Urinary bladder (tissue), 3 donors: ENCODE measurements at regions not wholly inside any gene's neighbourhood (a gene's known extent, or its start where the extent isn't known, plus 50 kb on each side); places are given as distances from the start of the nearest gene placed in this dataset.

Source experiments
- DNase-seq: peaks from one replicate; pipeline ENCODE4 v3.0.0-alpha.2; 2015; ENCODE audit errors: extremely low spot score
- H3K27ac ChIP-seq: one replicate; pipeline ENCODE4 v1.5.1; 2013; ENCODE audit warnings: low read depth, mild to moderate bottlenecking, moderate library complexity
- H3K36me3 ChIP-seq: one replicate; pipeline ENCODE4 v1.6.1; 2013; ENCODE audit warnings: mild to moderate bottlenecking, moderate library complexity; ENCODE audit not compliant: insufficient read depth
- H3K4me1 ChIP-seq: one replicate; pipeline ENCODE4 v1.6.1; 2013; ENCODE audit warnings: mild to moderate bottlenecking, moderate library complexity; ENCODE audit not compliant: insufficient read depth
- H3K4me3 ChIP-seq: one replicate; pipeline ENCODE4 v1.5.1; 2013; ENCODE audit warnings: low read depth, low read length
- WGBS: extraction: QIAGEN DNeasy Blood & Tissue Kit; methylation state at CpG from one replicate; pipeline ENCODE4 v1.1.7; 2013; 5-methylcytosine and 5-hydroxymethylcytosine counted together
- donor health status: healthy with polysubstance abuse.
- donor health status: healthy.

- no peaks in the 10 kb centered on the region for H3K36me3 ChIP-seq
- 90% methylated on average over 5 of the region's 5 CpGs for WGBS
These were observed 136.3 kb upstream of the ESR1 start for GRCh38 chr6:151671195-151671594.

GRCh38 chr6:151674578-151674977, 132.9 kb upstream of the ESR1 start:
- H3K36me3 ChIP-seq = no peaks in the 10 kb centered on the region
- 94% methylated on average over 3 of the region's 3 CpGs for WGBS
- H3K4me1 ChIP-seq = no peaks in the 10 kb centered on the region
- no peak for DNase-seq
- H3K27ac ChIP-seq = no peak overlapping the region
- H3K4me3 ChIP-seq = no peak overlapping the region

More at GRCh38 chr6:151671195-151671594, 136.3 kb upstream of the ESR1 start:
- H3K4me1 ChIP-seq = no peaks in the 10 kb centered on the region
- H3K27ac ChIP-seq = no peak overlapping the region
- no peak overlapping the region for H3K4me3 ChIP-seq
- no peak for DNase-seq

- Histone ChIP-seq H3K4me3 (no peak overlapping the region), H3K36me3 (no peaks in the 10 kb centered on the region), H3K27ac (no peak overlapping the region), H3K4me1 (no peaks in the 10 kb centered on the region)
- DNase-seq = no peak
- 63% methylated on average over 8 of the region's 8 CpGs for WGBS
These were observed 131.6 kb upstream of the ESR1 start for GRCh38 chr6:151675746-151676459.

GRCh38 chr6:151676460-151676945, 131.0 kb upstream of the ESR1 start:
- no peak for DNase-seq
- H3K4me3 ChIP-seq = no peak overlapping the region
- H3K4me1 ChIP-seq = no peaks in the 10 kb centered on the region
- no peak overlapping the region for H3K27ac ChIP-seq
- WGBS = 53% methylated on average over 7 of the region's 7 CpGs
- no peaks in the 10 kb centered on the region for H3K36me3 ChIP-seq

GRCh38 chr6:151677404-151677803, 130.1 kb upstream of the ESR1 start:
- WGBS = 81% methylated on average over 6 of the region's 6 CpGs
- H3K4me1 ChIP-seq = no peaks in the 10 kb centered on the region
- H3K27ac ChIP-seq = no peak overlapping the region
- DNase-seq = no peak
- H3K36me3 ChIP-seq = no peaks in the 10 kb centered on the region
- no peak overlapping the region for H3K4me3 ChIP-seq

- Histone ChIP-seq H3K27ac (no peak overlapping the region), H3K36me3 (no peaks in the 10 kb centered on the region), H3K4me1 (no peaks in the 10 kb centered on the region), H3K4me3 (no peak overlapping the region)
- WGBS = 86% methylated on average over 9 of the region's 9 CpGs
- no peak for DNase-seq
These were observed 128.4 kb upstream of the ESR1 start for GRCh38 chr6:151679081-151679480.

- no peak overlapping the region for H3K27ac ChIP-seq
- no peaks in the 10 kb centered on the region for H3K36me3 ChIP-seq
- DNase-seq = no peak
- H3K4me1 ChIP-seq = no peaks in the 10 kb centered on the region
- H3K4me3 ChIP-seq = no peak overlapping the region
- 93% methylated on average over 5 of the region's 5 CpGs for WGBS
These were observed 127.5 kb upstream of the ESR1 start for GRCh38 chr6:151679941-151680340.

GRCh38 chr6:151680846-151681432, 126.5 kb upstream of the ESR1 start:
- no peaks in the 10 kb centered on the region for H3K36me3 ChIP-seq
- no peaks in the 10 kb centered on the region for H3K4me1 ChIP-seq
- no peak overlapping the region for H3K27ac ChIP-seq
- 90% methylated on average over 16 of the region's 16 CpGs for WGBS
- no peak overlapping the region for H3K4me3 ChIP-seq
- DNase-seq = no peak

GRCh38 chr6:151681433-151682059, 125.9 kb upstream of the ESR1 start:
- peak overlapping the region; percentile 31 for H3K4me3 ChIP-seq
- H3K36me3 ChIP-seq = no peaks in the 10 kb centered on the region
- WGBS = 34% methylated on average over 23 of the region's 23 CpGs
- peak overlapping the region; percentile 12 for H3K27ac ChIP-seq
- no peak for DNase-seq
- H3K4me1 ChIP-seq = no peaks in the 10 kb centered on the region

- Histone ChIP-seq H3K27ac (no peak overlapping the region), H3K36me3 (no peaks in the 10 kb centered on the region)
- 72% methylated on average over 3 of the region's 3 CpGs for WGBS
These were observed 125.2 kb upstream of the ESR1 start for GRCh38 chr6:151682251-151682650.

GRCh38 chr6:151682922-151683321, 124.6 kb upstream of the ESR1 start:
- DNase-seq = no peak
- Histone ChIP-seq H3K4me1 (no peaks in the 10 kb centered on the region), H3K4me3 (no peak overlapping the region), H3K36me3 (no peaks in the 10 kb centered on the region), H3K27ac (no peak overlapping the region)
- 51% methylated on average over 3 of the region's 3 CpGs for WGBS

More at GRCh38 chr6:151682251-151682650, 125.2 kb upstream of the ESR1 start:
- Histone ChIP-seq H3K4me3 (no peak overlapping the region), H3K4me1 (no peaks in the 10 kb centered on the region)
- no peak for DNase-seq

GRCh38 chr6:151683381-151683780, 124.1 kb upstream of the ESR1 start:
- Histone ChIP-seq H3K27ac (no peak overlapping the region), H3K4me1 (no peaks in the 10 kb centered on the region), H3K4me3 (no peak overlapping the region), H3K36me3 (no peaks in the 10 kb centered on the region)
- no peak for DNase-seq
- 91% methylated on average over 1 of the region's 1 CpG for WGBS

- WGBS = 65% methylated on average over 5 of the region's 5 CpGs
These were observed 117.8 kb upstream of the ESR1 start for GRCh38 chr6:151689499-151690201.

More at GRCh38 chr6:151689499-151690201, 117.8 kb upstream of the ESR1 start:
- no peak overlapping the region for H3K4me3 ChIP-seq
- H3K36me3 ChIP-seq = no peaks in the 10 kb centered on the region
- no peak for DNase-seq
- H3K27ac ChIP-seq = no peak overlapping the region
- no peaks in the 10 kb centered on the region for H3K4me1 ChIP-seq
